ENCODE measurements at regions not wholly inside any gene's neighbourhood (a gene's known extent, or its start where the extent isn't known, plus 50 kb on each side); places are given as distances from the start of the nearest gene placed in this dataset.
A peak's percentile ranks its signal among the peaks of the same experiment; 100 is the strongest.

DNA sequence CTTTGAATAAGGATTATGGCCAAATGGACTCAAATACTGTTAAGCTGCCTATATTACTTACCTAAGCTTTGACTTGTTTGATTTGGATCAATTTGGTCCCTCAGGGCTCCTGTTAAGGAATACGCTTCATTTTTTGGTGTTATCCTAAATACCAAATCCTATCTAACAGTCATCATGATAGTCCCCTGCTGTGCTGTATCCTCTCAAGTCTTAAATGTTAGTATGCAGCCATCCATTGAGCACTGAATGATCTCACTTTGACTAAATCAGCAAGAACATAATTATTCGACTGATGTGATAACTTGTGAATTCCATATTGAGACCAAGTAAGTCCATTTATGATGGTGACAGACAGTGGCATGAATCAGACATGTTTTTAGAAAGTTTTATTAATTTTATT is 53.1 kb upstream of the ATF3 start:
- H3K27me3 ChIP-seq, result no peaks in the 10 kb centered on the region
- H3K4me3 ChIP-seq, result no peak overlapping the region
- no peaks in the 10 kb centered on the region for H3K36me3 ChIP-seq
- in situ Hi-C loops (cut with MboI; ENCODE audit: low pct_ligation_motif_present in 1 of 4, low pct_unique_long_range_greater_than_20kb in 1 of 4, low sequenced_read_pairs in 3 of 4), result no loop called here
- H3K9me3 ChIP-seq, result no peaks in the 10 kb centered on the region
- no peak for TF ChIP-seq POLR2A (IDR thresholded peaks at IDR 0.05)
- no peak for TF ChIP-seq POLR2AphosphoS5 (IDR thresholded peaks at IDR 0.05)
- no peak for TF ChIP-seq EP300 (IDR thresholded peaks at IDR 0.05; ENCODE audit: low read depth)
- TF ChIP-seq, protein P1, sequence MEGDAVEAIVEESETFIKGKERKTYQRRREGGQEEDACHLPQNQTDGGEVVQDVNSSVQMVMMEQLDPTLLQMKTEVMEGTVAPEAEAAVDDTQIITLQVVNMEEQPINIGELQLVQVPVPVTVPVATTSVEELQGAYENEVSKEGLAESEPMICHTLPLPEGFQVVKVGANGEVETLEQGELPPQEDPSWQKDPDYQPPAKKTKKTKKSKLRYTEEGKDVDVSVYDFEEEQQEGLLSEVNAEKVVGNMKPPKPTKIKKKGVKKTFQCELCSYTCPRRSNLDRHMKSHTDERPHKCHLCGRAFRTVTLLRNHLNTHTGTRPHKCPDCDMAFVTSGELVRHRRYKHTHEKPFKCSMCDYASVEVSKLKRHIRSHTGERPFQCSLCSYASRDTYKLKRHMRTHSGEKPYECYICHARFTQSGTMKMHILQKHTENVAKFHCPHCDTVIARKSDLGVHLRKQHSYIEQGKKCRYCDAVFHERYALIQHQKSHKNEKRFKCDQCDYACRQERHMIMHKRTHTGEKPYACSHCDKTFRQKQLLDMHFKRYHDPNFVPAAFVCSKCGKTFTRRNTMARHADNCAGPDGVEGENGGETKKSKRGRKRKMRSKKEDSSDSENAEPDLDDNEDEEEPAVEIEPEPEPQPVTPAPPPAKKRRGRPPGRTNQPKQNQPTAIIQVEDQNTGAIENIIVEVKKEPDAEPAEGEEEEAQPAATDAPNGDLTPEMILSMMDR (IDR thresholded peaks at IDR 0.05), result no peak
- WGBS, 2 donors (ENCODE audit: low coverage in 1 of 2), result 81 to 100% methylated on average over 2 of the region's 2 CpGs
- H3K4me1 ChIP-seq, result peaks cover 0 to 15% (median 12%) of the 10 kb centered on the region in 4 donors
- DNase-seq, result no peak
- intact Hi-C loops (cut with DNase I; ENCODE audit: low total_unique reads), result no loop called here
- no peak overlapping the region for H3K27ac ChIP-seq

DNA sequence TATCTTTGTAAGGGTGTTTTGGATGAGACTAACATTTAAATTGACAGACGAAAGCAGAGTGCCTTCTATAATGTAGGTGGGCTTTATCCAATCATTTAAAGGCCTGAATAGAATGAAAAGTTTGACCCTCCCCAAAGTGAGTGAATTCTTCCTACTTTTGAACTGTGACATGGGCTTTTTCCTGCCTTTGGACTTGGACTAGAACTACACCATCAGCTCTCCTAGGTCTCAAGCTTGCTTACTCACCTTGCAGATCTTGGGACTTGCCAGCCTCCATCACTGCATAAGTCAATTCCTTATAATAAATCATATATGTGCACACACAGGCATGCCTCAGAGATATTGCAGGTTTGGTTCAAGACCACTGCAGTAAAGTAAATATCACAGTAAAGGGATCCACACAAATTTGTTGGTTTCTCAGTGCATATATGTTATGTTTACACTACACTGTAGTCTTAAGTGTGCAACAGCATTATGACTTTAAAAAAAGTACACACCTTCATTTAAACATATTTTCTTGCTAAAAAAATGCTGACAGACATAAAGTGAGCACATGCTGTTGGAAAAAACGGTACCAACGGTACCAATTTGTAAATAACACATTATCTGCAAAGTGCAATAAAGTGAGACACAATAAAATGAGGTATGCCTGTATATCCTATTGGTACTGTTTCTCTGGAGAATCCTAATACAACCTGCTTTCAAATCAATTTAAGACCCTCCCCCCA is 51.6 kb upstream of the ATF3 start:
- H3K9me3 ChIP-seq, result no peaks in the 10 kb centered on the region
- 68 to 71% methylated on average over 3 of the region's 3 CpGs for WGBS, 2 donors (ENCODE audit: low coverage in 1 of 2)
- DNase-seq, result no peak
- in situ Hi-C loops (cut with MboI; ENCODE audit: low pct_ligation_motif_present in 1 of 4, low pct_unique_long_range_greater_than_20kb in 1 of 4, low sequenced_read_pairs in 3 of 4), result no loop called here
- H3K27me3 ChIP-seq, result no peaks in the 10 kb centered on the region
- TF ChIP-seq POLR2A (IDR thresholded peaks at IDR 0.05) (no peak), EP300 (IDR thresholded peaks at IDR 0.05; ENCODE audit: low read depth) (no peak), POLR2AphosphoS5 (IDR thresholded peaks at IDR 0.05) (no peak)
- TF ChIP-seq, protein P1 (IDR thresholded peaks at IDR 0.05), result no peak
- peaks cover 0 to 15% (median 11%) of the 10 kb centered on the region in 4 donors for H3K4me1 ChIP-seq
- H3K36me3 ChIP-seq, result no peaks in the 10 kb centered on the region
- intact Hi-C loops (cut with DNase I; ENCODE audit: low total_unique reads), result no loop called here
- peak overlapping the region in 1 of 4 donors; percentile 93 for H3K27ac ChIP-seq
- H3K4me3 ChIP-seq, result no peak overlapping the region

DNA sequence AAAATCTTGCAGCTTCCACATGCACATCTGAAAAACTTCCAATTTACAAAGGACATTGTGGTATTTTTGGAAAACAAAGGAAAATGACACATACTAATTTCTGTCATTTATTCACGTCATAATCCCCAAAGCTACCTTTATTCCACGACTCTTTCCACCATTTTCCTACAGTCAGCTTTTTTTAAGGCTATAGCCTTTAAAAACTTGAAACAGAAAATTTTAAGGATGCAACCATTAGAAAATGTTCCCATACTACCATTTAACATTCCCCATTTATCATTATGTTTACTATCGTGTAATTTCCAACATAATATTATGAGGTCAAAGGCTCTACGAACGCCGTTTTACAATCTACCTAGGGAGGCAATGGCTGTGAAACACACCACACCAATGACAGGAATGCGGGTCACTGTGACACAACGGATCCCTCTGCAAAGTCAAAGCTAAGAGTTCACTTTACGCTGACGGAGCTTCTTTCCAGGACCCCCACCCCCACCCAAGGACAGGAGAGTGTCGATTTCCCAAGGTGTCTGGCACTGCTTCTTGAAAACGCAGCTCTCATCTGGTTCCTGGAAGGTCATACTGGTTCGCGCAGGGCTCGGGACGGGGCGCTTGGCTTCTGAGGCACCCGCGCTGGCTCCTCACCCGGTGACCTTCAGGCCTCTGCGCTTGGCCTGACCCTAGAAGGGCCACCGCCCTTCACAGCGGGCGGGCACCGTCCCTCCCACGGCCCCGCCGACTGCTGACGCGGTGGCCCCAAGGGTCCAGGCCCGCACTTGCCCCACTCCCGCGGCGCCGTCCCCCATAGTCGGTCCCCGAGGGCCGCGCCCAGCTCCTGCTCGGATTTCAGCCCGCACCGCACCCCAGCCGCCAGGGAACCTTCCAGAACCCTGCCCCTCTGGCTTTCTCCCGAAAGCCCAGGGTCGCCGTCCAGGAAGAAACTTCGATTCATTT is 50.5 kb upstream of the ATF3 start:
- peak overlapping the region; percentile 93 to 99 (median 96) for H3K27ac ChIP-seq
- intact Hi-C loops (cut with DNase I; ENCODE audit: low total_unique reads), result loop anchor here (2.0 kb wide), 1 partner anchor 51 kb away; the partner anchor contains the start of gene ATF3

More for the DNA sequence above, 50.5 kb upstream of the ATF3 start:
- peak overlapping the region; percentile 63 to 92 (median 82) for H3K4me3 ChIP-seq
- H3K9me3 ChIP-seq, result no peaks in the 10 kb centered on the region
- in situ Hi-C loops (cut with MboI; ENCODE audit: low pct_ligation_motif_present in 1 of 4, low pct_unique_long_range_greater_than_20kb in 1 of 4, low sequenced_read_pairs in 3 of 4), result no loop called here
- no peaks in the 10 kb centered on the region for H3K27me3 ChIP-seq
- WGBS, 2 donors (ENCODE audit: low coverage in 1 of 2), result 17 to 53% methylated on average over 5 to 33 of the region's 47 CpGs
- H3K36me3 ChIP-seq, result no peaks in the 10 kb centered on the region
- no peak for TF ChIP-seq EP300 (IDR thresholded peaks at IDR 0.05; ENCODE audit: low read depth)
- TF ChIP-seq POLR2AphosphoS5 (IDR thresholded peaks at IDR 0.05), result peak in 1 of 3 donors; percentile 40
- TF ChIP-seq, protein P1 (IDR thresholded peaks at IDR 0.05), result peak in 2 of 5 experiments; percentile 41 to 53
- peak; percentile 2 for TF ChIP-seq POLR2A (IDR thresholded peaks at IDR 0.05)
- peaks cover 0 to 15% (median 11%) of the 10 kb centered on the region in 4 donors for H3K4me1 ChIP-seq
- DNase-seq, result peak; percentile 73
